PC-9 (cell line): ENCODE measurements at regions not wholly inside any gene's neighbourhood (a gene's known extent, or its start where the extent isn't known, plus 50 kb on each side); places are given as distances from the start of the nearest gene placed in this dataset.

Experiments used
- BruUV-seq: library from RNA; stranded (reverse); fragments of 400-500 nt; replicated peaks from 2 replicates; lab custom pipeline; 2021; lab: Mats Ljungman, UMichigan
- CTCF ChIA-PET: fragments of 300-600 bp; sonication (Branson Sonifier 250); formaldehyde crosslinking; loops from one replicate; lab custom pipeline; 2022; ENCODE audit warnings: antibody characterized with exemption; lab: Charles Lee
- POLR2A ChIA-PET: fragments of 300-600 bp; sonication (Branson Sonifier 250); formaldehyde crosslinking; loops from one replicate; lab custom pipeline; 2022; ENCODE audit warnings: antibody characterized with exemption; ENCODE audit not compliant: unreplicated experiment; lab: Charles Lee
- DNase-seq, 2 experiments: peaks; one replicate each; pipeline versions ENCODE4 v3.0.0 to v3.0.0-alpha.2; 2015 to 2022; ENCODE audit warnings: mixed read lengths in 1 of 2
- H2AFZ ChIP-seq: fragments of 200-600 bp; sonication (generic); 2 replicates; pipeline ENCODE4 v1.8.1; 2017; ENCODE audit warnings: antibody characterized with exemption
- H3F3A ChIP-seq: fragments of 200-600 bp; sonication (generic); 2 replicates; pipeline ENCODE4 v1.8.1; 2017; ENCODE audit warnings: antibody characterized with exemption, mild to moderate bottlenecking, low read depth; ENCODE audit not compliant: insufficient read depth
- H3K27ac ChIP-seq: fragments of 200-600 bp; sonication (generic); 2 replicates; pipeline ENCODE4 v1.6.1; 2016; ENCODE audit warnings: mixed run types
- H3K27me3 ChIP-seq: fragments of 200-600 bp; sonication (generic); 2 replicates; pipeline ENCODE4 v1.6.1; 2016; ENCODE audit warnings: low read depth, mixed run types; ENCODE audit not compliant: insufficient read depth
- H3K36me3 ChIP-seq: fragments of 200-600 bp; sonication (generic); 2 replicates; pipeline ENCODE4 v1.6.1; 2016; ENCODE audit warnings: low read depth, mixed run types
- H3K4me1 ChIP-seq: fragments of 200-600 bp; sonication (generic); replicated peaks from 2 replicates; pipeline ENCODE4 v1.6.1; 2016; ENCODE audit warnings: mixed run types; ENCODE audit not compliant: insufficient read depth
- H3K4me2 ChIP-seq: fragments of 200-600 bp; sonication (generic); 2 replicates; pipeline ENCODE4 v1.6.1; 2017; ENCODE audit warnings: mixed run types
- H3K4me3 ChIP-seq: fragments of 200-600 bp; sonication (generic); 2 replicates; pipeline ENCODE4 v1.6.1; 2016; ENCODE audit warnings: mixed run types
- H3K79me2 ChIP-seq: fragments of 200-600 bp; sonication (generic); 2 replicates; pipeline ENCODE4 v1.6.1; 2017; ENCODE audit warnings: low read depth, mixed run types
- H3K9me2 ChIP-seq: fragments of 200-600 bp; sonication (generic); 2 replicates; pipeline ENCODE4 v1.8.1; 2017; ENCODE audit warnings: mild to moderate bottlenecking; ENCODE audit not compliant: insufficient read depth
- H3K9me3 ChIP-seq: fragments of 200-600 bp; sonication (generic); 2 replicates; pipeline ENCODE4 v1.8.1; 2016; ENCODE audit warnings: low read depth; ENCODE audit not compliant: insufficient read depth
- H4K20me1 ChIP-seq: fragments of 200-600 bp; sonication (generic); 2 replicates; pipeline ENCODE4 v1.8.1; 2017; ENCODE audit not compliant: insufficient read depth
- CTCF ChIP-seq: fragments of 200-600 bp; sonication (generic); conservative IDR thresholded peaks from 2 replicates; pipeline ENCODE4 v1.6.1; 2017; ENCODE audit warnings: mixed run types, antibody characterized with exemption, mild to moderate bottlenecking, moderate library complexity
- EZH2 ChIP-seq: fragments of 200-600 bp; sonication (generic); IDR thresholded peaks from 2 replicates; pipeline ENCODE4 v1.8.0; 2017; ENCODE audit warnings: antibody characterized with exemption, low read depth
- intact Hi-C: fragments of 100-400 bp; cut with micrococcal nuclease; formaldehyde crosslinking; loops from one replicate; pipeline ENCODE4 v1.10.0; 2022; ENCODE audit not compliant: unreplicated experiment

- Histone ChIP-seq H3K4me3 (no peak overlapping the region), H3K36me3 (no peaks in the 10 kb centered on the region), H3F3A (no peaks in the 10 kb centered on the region), H3K79me2 (no peaks in the 10 kb centered on the region), H4K20me1 (no peaks in the 10 kb centered on the region), H3K27me3 (no peaks in the 10 kb centered on the region), H2AFZ (no peak overlapping the region), H3K4me1 (no peaks in the 10 kb centered on the region), H3K4me2 (no peak overlapping the region), H3K9me2 (no peaks in the 10 kb centered on the region), H3K27ac (no peak overlapping the region), H3K9me3 (no peaks in the 10 kb centered on the region; the same call in 1 of the 2 replicates)
- ChIA-PET POLR2A (no interaction called here), CTCF (no interaction called here)
- BruUV-seq: no TSS peak
- DNase-seq: no peak
- intact Hi-C loops: no loop called here
- TF ChIP-seq CTCF (no peak), EZH2 (no peak)
Measured at GRCh38 chr7:57245206-57245605, 113.0 kb upstream of the ZNF479 start.

GRCh38 chr7:57250801-57251200 is 118.6 kb upstream of the ZNF479 start:
- H3K9me3 ChIP-seq: no peaks in the 10 kb centered on the region; the same call in 1 of the 2 replicates
- no TSS peak for BruUV-seq
- no peaks in the 10 kb centered on the region for H3F3A ChIP-seq
- no peak overlapping the region for H3K4me2 ChIP-seq
- TF ChIP-seq EZH2: no peak
- no peak for TF ChIP-seq CTCF
- H3K9me2 ChIP-seq: no peaks in the 10 kb centered on the region
- no peaks in the 10 kb centered on the region for H3K79me2 ChIP-seq
- H3K4me1 ChIP-seq: no peaks in the 10 kb centered on the region
- H3K27me3 ChIP-seq: no peaks in the 10 kb centered on the region
- no peak for DNase-seq
- ChIA-PET CTCF (no interaction called here), POLR2A (no interaction called here)
- H3K36me3 ChIP-seq: no peaks in the 10 kb centered on the region
- H4K20me1 ChIP-seq: no peaks in the 10 kb centered on the region
- H3K27ac ChIP-seq: no peak overlapping the region
- intact Hi-C loops: no loop called here
- H3K4me3 ChIP-seq: no peak overlapping the region
- H2AFZ ChIP-seq: no peak overlapping the region

- H3K9me2 ChIP-seq: no peaks in the 10 kb centered on the region
- TF ChIP-seq EZH2 (no peak), CTCF (no peak)
- no peaks in the 10 kb centered on the region for H3K79me2 ChIP-seq
- no peak overlapping the region for H3K4me2 ChIP-seq
- H3K4me3 ChIP-seq: no peak overlapping the region
- intact Hi-C loops: no loop called here
- 0 out of 2 replicates have a peak, but pooled peaks cover 3% of the 10 kb centered on the region for H3K9me3 ChIP-seq
- BruUV-seq: no TSS peak
- H3K36me3 ChIP-seq: no peaks in the 10 kb centered on the region
- H3K4me1 ChIP-seq: no peaks in the 10 kb centered on the region
- no peaks in the 10 kb centered on the region for H4K20me1 ChIP-seq
- no peak overlapping the region; the same call in 1 of the 2 replicates for H2AFZ ChIP-seq
- POLR2A ChIA-PET: no interaction called here
- no peak for DNase-seq
- no peaks in the 10 kb centered on the region for H3F3A ChIP-seq
- no peak overlapping the region for H3K27ac ChIP-seq
- CTCF ChIA-PET: no interaction called here
- no peaks in the 10 kb centered on the region for H3K27me3 ChIP-seq
Measured at GRCh38 chr7:57256637-57257375, 124.6 kb upstream of the ZNF479 start.
